NCI-H1092 (cell line): ENCODE measurements at regions not wholly inside any gene's neighbourhood (a gene's known extent, or its start where the extent isn't known, plus 50 kb on each side); places are given as distances from the start of the nearest gene placed in this dataset.
"Not testable (repeated sequence)": the region's sequence is repeated elsewhere in the genome, so short reads cannot be mapped to it uniquely, and the experiment has no call there.

Experiments used
- DNase-seq: peaks from one replicate; lab custom pipeline; 2025; lab: John Stamatoyannopoulos, UW

DNA sequence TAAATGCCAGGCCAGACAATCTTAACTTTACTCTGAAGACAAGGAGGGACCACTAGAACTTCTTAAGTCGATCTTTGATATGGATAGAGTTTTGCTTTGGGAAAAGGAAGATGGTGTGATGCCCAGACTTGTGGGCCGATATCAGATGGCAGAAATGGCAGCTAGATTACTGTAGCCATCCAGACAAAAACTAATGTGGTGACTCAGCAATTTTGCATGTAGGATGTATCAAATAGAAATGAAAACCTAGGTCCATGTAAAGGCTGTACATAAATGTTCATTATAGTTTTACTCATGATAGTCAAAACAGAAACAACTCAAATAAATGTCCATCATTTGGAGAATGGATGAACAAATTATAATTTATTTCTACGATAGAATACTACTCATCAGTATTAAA, 121.5 kb downstream of the APIP start:
- DNase-seq, result no peak

GRCh38 chr11:34793666-34794065, 122.5 kb downstream of the APIP start:
- DNase-seq, result no peak

DNA sequence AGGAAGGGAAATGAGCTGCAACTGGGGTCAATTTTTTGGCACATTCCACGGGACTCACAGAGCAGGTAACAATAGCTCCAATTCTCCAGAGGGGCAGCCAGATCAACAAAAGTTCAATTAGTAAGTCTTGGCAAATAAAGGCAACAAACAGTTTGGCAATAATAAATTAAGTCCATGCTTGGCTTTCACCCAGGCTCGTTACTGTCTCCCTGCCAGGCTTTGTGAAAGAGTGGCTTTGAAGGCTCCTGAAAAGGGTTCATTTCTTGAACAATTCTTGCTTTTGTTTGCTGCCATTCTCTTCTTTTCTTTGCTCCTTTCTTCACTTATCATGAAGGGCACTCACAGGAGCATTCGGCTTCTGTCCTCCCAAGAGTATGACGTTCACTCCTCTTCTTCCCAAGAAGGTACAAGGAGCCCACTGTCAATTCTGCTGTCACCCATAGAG, 123.3 kb downstream of the APIP start:
- peak; percentile 9 for DNase-seq

GRCh38 chr11:34791780-34792542, 124.2 kb downstream of the APIP start:
- DNase-seq, result no peak

GRCh38 chr11:34790620-34791019, 125.6 kb downstream of the APIP start:
- no peak for DNase-seq

GRCh38 chr11:34789196-34789834, 126.9 kb downstream of the APIP start:
- DNase-seq, result peak; percentile 59

GRCh38 chr11:34788642-34789041, 127.5 kb downstream of the APIP start:
- no peak for DNase-seq

DNA sequence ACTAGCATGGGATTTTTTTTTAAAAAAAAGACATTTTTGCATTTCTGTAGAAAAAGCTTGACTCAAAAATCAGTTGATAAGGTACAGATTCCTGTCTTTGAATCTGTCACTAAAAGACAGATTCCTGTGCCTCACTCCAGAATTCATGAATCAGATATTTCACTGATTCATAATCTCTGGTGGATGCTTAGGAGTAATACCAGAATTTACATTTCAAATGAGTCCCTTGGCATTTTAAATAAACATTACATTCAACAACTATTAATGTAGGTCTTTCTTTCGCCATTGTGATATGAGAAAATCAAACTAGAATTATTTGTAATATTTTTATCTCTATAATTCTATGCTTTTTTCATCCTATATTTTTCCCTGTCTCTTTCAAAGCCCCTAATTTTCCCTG, 128.3 kb downstream of the APIP start:
- no peak for DNase-seq

- DNase-seq, result no peak
Measured at GRCh38 chr11:34787348-34787747, 128.8 kb downstream of the APIP start.

- no peak for DNase-seq
Measured at GRCh38 chr11:34784318-34784841, 131.8 kb downstream of the APIP start.

DNA sequence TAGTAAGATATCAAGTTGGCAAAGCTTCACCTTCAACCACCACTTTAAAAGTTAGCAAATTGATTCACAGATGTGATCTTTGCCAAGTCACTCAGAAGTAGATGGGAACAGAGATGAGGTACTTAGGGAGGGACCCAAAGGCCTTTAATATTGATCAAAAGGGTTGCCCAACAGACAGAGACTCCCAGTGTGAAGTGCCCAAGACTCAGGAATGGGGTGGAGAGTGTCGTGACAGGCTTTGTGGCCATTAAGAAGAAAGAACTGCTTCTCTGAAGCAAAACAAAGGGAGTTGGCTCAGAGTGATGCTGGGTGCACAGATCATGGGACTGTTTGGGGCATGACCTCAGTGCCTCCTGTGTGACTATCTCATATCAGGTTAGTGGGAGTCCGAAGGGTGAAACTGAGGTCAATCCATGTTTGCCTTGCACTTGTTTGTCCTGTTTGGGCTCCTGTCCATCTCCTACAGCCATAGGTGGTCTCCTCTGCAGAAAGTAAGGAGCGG, 132.3 kb downstream of the APIP start:
- no peak for DNase-seq

DNA sequence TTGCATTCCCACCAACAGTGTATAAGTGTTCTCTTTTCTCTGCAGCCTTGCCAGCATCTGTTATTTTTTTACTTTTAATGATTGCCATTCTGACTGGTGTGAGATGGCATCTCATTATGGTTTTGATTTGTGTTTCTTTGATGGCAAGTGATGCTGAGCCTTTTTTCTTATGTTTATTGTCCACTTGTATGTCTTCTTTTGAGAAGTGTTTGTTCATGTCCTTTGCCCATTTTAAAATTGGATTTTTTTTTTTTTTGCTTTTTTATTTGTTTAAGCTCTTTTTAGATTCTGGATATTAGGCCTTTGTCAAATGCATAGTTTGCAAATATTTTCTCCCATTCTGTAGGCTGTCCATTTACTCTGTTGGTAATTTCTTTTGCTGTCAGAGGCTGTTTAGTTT, 134.4 kb downstream of the APIP start:
- not testable (repeated sequence) for DNase-seq

GRCh38 chr11:34775417-34775888, 140.7 kb downstream of the APIP start:
- no peak for DNase-seq

DNA sequence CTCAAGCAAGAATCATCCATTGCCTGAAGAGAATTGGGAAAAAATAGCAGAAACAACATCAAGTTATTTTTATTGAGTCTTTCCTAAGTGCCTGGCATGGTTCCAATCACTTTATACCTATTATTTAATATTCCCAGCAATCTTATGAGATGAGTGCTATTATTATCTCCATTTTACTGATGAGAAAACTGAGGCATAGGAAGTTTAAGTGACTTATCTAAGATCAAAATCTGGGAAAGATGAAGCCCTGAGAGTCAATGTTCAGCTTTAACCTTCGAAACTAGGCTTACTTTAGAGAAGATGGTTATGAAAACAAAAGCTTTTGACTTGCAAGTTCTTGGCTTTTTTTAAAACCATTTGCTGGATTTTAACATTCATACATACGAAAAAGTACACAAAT, 141.6 kb downstream of the APIP start:
- no peak for DNase-seq

DNA sequence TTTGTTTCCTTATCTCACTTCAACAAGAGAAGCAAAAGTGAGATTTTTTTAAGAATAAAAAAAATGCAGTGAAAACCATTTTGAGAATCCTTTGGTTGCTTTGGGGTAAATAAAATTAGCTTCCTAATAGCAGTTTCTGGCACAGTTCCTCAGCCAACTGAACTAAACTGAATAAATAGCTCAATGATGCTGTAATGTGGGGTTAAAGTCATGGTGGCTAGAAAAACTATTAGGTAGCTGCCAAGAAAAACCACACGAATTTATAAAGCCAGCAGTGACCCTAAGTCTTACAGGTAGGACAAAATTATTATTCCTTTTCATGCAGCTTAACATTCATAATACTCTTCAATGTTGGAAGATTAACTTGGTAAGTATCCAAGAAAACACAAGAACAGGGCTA, 142.4 kb downstream of the APIP start:
- DNase-seq, result no peak

- no peak for DNase-seq
Measured at GRCh38 chr11:34773211-34773610, 143.0 kb downstream of the APIP start.

DNA sequence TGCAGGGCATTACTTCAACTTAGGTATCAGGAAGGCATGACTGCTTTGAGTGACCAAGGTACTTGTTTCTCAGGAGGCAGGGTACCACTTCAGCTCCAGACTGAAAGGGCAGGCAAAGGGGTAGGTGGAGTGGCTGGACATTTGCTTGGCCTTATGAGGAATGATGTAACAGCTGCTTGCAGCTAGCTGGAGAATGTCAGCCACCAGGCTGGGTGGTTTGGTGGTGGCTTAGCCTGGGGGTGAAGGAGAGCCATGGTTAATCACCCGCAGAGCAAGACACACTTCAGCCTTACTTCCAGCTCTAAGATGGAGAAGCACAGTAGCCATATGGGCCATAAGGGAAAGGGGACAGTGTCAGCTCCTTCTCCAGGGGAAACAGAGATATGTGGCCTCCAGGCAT, 146.1 kb downstream of the APIP start:
- no peak for DNase-seq

DNA sequence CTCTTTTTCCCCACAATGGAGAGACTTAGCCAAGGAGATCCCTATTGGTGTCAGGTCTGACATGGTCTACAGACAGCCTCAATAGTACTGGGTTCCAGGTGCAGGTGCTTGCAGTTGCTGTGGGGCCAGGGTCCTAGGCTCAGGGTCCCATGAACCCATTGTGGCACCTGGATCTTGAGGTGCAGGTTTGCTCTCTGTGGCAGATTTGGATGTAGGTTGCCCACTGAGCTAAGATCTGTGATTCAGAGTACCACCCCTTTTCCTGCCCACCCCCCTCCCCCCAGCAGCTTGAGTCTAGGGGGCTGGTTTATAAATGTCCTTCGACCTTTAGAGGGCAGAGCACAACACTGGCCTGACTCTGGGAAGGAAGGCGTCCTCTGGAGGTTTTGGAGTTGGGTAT, 147.0 kb downstream of the APIP start:
- no peak for DNase-seq

DNA sequence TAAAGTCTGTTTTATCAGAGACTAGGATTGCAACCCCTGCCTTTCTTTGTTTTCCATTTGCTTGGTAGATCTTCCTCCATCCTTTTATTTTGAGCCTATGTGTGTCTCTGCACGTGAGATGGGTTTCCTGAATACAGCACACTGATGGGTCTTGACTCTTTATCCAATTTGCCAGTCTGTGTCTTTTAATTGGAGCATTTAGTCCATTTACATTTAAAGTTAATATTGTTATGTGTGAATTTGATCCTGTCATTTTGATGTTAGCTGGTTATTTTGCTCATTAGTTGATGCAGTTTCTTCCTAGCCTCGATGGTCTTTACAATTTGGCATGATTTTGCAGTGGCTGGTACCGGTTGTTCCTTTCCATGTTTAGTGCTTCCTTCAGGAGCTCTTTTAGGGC, 141.7 kb downstream of the EHF start:
- DNase-seq, result not testable (repeated sequence)

GRCh38 chr11:34758262-34758661, 137.4 kb downstream of the EHF start:
- DNase-seq, result no peak

DNA sequence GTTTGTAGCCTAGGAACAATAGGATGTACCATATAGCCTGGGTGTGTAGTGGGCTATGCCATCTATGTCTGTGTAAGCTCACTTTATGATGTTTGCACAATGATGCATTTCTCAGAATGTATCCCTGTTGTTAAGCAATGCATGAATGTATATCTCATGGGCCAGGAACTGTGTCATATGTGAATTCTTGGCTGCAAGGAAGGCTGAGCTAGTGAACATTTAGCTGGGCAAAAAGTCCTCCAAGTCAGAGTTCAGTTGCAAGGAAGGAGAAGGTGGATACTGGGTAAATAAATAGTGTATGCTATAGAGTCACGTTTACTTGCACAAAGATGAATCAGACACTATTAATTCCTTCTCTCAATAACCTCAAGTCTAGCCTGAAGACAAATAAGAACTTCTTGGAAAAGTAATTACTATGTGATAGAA, 136.1 kb downstream of the EHF start:
- no peak for DNase-seq

- DNase-seq, result no peak
Measured at GRCh38 chr11:34756591-34756990, 135.7 kb downstream of the EHF start.

DNA sequence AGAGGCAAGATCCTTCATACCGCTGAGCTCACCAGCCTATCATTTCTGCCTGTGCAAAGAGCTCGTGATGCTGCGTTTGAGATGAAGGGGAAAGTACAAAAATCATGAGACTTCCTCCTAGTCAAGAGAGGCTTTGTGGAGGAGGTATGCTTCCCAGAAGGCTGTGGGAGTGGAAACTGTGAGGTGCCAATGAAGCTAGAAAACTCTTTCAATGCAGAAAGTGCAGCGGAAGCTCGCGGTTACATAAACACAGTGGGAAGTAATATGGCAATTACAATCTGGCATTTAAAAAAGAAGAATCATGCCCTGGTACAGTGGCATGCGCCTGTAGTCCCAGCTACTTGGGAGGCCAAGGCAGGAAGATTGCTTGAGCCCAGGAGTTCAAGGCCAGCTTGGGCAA, 134.8 kb downstream of the EHF start:
- DNase-seq, result no peak
